ENCODE measurements at regions not wholly inside any gene's neighbourhood (a gene's known extent, or its start where the extent isn't known, plus 50 kb on each side); places are given as distances from the start of the nearest gene placed in this dataset.

DNA sequence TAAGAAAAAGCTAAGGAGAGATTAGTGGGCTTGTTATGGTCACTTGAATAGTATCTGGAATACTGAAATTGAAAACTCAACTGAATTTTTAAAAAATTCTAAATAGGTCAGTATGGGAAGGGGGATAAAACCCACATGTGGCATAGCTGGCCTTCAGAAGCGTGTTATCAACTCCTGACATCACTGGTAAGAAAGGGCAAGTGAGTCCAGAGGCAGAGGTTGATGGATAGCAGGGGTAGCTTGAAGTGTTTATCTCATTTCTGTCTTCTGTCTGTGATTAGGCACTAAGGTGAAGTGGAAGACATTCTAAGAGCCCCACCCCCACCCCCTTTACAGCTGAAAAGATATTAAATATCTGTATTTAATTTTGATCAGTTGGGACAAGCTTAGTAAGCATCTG is 261.4 kb upstream of the TMTC1 start:
- TF ChIP-seq CTCF (IDR thresholded peaks at IDR 0.05) (no peak), POLR2A (IDR thresholded peaks at IDR 0.05) (no peak)
